HepG2 (cell line): ENCODE measurements at regions not wholly inside any gene's neighbourhood (a gene's known extent, or its start where the extent isn't known, plus 50 kb on each side); places are given as distances from the start of the nearest gene placed in this dataset.

Experiments used
- ATAC-seq: fragments of 200-7000 bp; cut with Tn5 transposase; 3 replicates; pipeline ENCODE4 v1.9.1; 2020; ENCODE audit warnings: mild to moderate bottlenecking, moderate library complexity
- BruUV-seq: library from RNA; stranded (reverse); fragments of 400-500 nt; replicated peaks from 2 replicates; lab custom pipeline; 2021; lab: Mats Ljungman, UMichigan
- CTCF ChIA-PET: fragments of 300-600 bp; formaldehyde crosslinking; extraction: SDS; loops from one replicate; lab custom pipeline; 2021; ENCODE audit warnings: low total read pairs, inconsistent platforms, low intra/inter-chr PET ratio; lab: Yijun Ruan, JAX
- POLR2A ChIA-PET: fragments of 350-600 bp; sonication (Branson Sonifier 250); formaldehyde crosslinking; loops from one replicate; lab custom pipeline; 2020; ENCODE audit warnings: antibody characterized with exemption, inconsistent platforms; lab: Yijun Ruan, JAX
- DNase-seq: peaks from one replicate; pipeline ENCODE4 v3.0.0-alpha.2; 2015; ENCODE audit warnings: low spot score
- FAIRE-seq: peaks from 3 replicates; lab custom pipeline; 2011; peaks lifted over from hg19 to GRCh38; lab: Jason Lieb, UNC
- H2AFZ ChIP-seq: one replicate; pipeline ENCODE4 v1.6.1; 2011; ENCODE audit warnings: low read length, inconsistent platforms
- H3K27ac ChIP-seq: fragments of 300-600 bp; 3 replicates; pipeline ENCODE4 v1.8.0; 2011; ENCODE audit warnings: mixed run types, mild to moderate bottlenecking, mixed read lengths, low read length, inconsistent platforms; ENCODE audit not compliant: insufficient read depth; ENCODE audit errors: extremely low read length
- H3K27me3 ChIP-seq, 2 experiments: fragments of 200-600 bp in 1 of 2; 2 replicates in 1 of 2; 3 replicates in 1 of 2; pipeline versions ENCODE4 v1.6.0 to v1.8.0; 2011; ENCODE audit warnings: low read length in 2 of 2, mild to moderate bottlenecking in 2 of 2, moderate library complexity in 2 of 2, inconsistent platforms in 1 of 2; ENCODE audit not compliant: insufficient read depth in 2 of 2, control insufficient read depth in 1 of 2
- H3K36me3 ChIP-seq, 2 experiments: fragments of 200-600 bp in 1 of 2; replicated peaks in 1 of 2; 2 replicates in 1 of 2; 3 replicates in 1 of 2; pipeline versions ENCODE4 v1.5.1 to v1.8.0; 2011; ENCODE audit warnings: low read length in 2 of 2, inconsistent platforms in 1 of 2; ENCODE audit not compliant: insufficient read depth in 2 of 2, control insufficient read depth in 1 of 2
- H3K4me1 ChIP-seq: 2 replicates; pipeline ENCODE4 v1.5.1; 2012; ENCODE audit warnings: low read length, inconsistent platforms; ENCODE audit not compliant: insufficient read depth
- H3K4me2 ChIP-seq: 2 replicates; pipeline ENCODE4 v1.6.0; 2011; ENCODE audit warnings: low read depth, low read length, inconsistent platforms
- H3K4me3 ChIP-seq, 3 experiments: fragments of 200-600 bp in 1 of 3; sonication (generic), shearing (Covaris generic) in 1 of 3; replicated peaks in 1 of 3; 2 replicates each; pipeline ENCODE4 v1.5.1; 2011 to 2016; ENCODE audit warnings: low read length in 3 of 3, inconsistent platforms in 2 of 3, low read depth in 2 of 3, mild to moderate bottlenecking in 2 of 3, control low read depth in 1 of 3, mixed read lengths in 1 of 3; ENCODE audit not compliant: insufficient read depth in 1 of 3
- H3K79me2 ChIP-seq: one replicate; pipeline ENCODE4 v1.6.1; 2011; ENCODE audit warnings: low read length, inconsistent platforms; ENCODE audit not compliant: insufficient read depth
- H3K9ac ChIP-seq: 2 replicates; pipeline ENCODE4 v1.6.0; 2011; ENCODE audit warnings: mild to moderate bottlenecking, low read depth, low read length, inconsistent platforms; ENCODE audit not compliant: insufficient read depth
- H3K9me3 ChIP-seq: 2 replicates; pipeline ENCODE4 v1.5.1; 2012; ENCODE audit warnings: mild to moderate bottlenecking, low read length
- H4K20me1 ChIP-seq: 2 replicates; pipeline ENCODE4 v1.6.0; 2011; ENCODE audit warnings: inconsistent platforms, mild to moderate bottlenecking, low read length, moderate library complexity; ENCODE audit not compliant: insufficient read depth
- TEAD3 ChIP-seq: optimal IDR thresholded peaks from 2 replicates; pipeline ENCODE3; 2016; ENCODE audit warnings: borderline replicate concordance
- ZGPAT ChIP-seq: IDR thresholded peaks from 2 replicates; pipeline ENCODE4 v1.6.1; 2016; ENCODE audit warnings: mild to moderate bottlenecking
- WGBS: methylation state at CpG from one replicate; pipeline ENCODE4 v1.1.6; 2017; ENCODE audit warnings: low lambda C conversion rate; 5-methylcytosine and 5-hydroxymethylcytosine counted together
- in situ Hi-C: cut with HindIII; loops from 2 replicates; pipeline ENCODE4 v1.10.0; 2017; ENCODE audit warnings: low pct_unique_long_range_greater_than_20kb; ENCODE audit not compliant: extremely low pct_ligation_motif_present
- intact Hi-C: fragments of 100-400 bp; cut with micrococcal nuclease; formaldehyde crosslinking; loops from one replicate; pipeline ENCODE4 v1.10.0; 2022; ENCODE audit not compliant: unreplicated experiment
- TF ChIP-seq, protein P1 (sequence below): fragments of 450-650 bp; IDR thresholded peaks from 2 replicates; pipeline ENCODE4 v1.6.1; 2016

- intact Hi-C loops: no loop called here
- Histone ChIP-seq H3K4me1 (no peaks in the 10 kb centered on the region), H3K4me3 (no peak overlapping the region), H3K4me2 (no peak overlapping the region), H2AFZ (no peak overlapping the region), H4K20me1 (no peaks in the 10 kb centered on the region), H3K36me3 (no peaks in the 10 kb centered on the region), H3K79me2 (no peaks in the 10 kb centered on the region), H3K27ac (no peak overlapping the region), H3K9me3 (no peaks in the 10 kb centered on the region), H3K27me3 (peaks cover 2 to 21% of the 10 kb centered on the region in 2 experiments; a peak in 2 of 5 replicates), H3K9ac (no peak overlapping the region)
- TF ChIP-seq TEAD3 (CRISPR knock-in tag) (no peak), ZGPAT (CRISPR knock-in tag) (no peak)
- TF ChIP-seq, protein P1, sequence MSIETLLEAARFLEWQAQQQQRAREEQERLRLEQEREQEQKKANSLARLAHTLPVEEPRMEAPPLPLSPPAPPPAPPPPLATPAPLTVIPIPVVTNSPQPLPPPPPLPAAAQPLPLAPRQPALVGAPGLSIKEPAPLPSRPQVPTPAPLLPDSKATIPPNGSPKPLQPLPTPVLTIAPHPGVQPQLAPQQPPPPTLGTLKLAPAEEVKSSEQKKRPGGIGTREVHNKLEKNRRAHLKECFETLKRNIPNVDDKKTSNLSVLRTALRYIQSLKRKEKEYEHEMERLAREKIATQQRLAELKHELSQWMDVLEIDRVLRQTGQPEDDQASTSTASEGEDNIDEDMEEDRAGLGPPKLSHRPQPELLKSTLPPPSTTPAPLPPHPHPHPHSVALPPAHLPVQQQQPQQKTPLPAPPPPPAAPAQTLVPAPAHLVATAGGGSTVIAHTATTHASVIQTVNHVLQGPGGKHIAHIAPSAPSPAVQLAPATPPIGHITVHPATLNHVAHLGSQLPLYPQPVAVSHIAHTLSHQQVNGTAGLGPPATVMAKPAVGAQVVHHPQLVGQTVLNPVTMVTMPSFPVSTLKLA: 0 out of 2 replicates have a peak, but pooled peaks have one; percentile 7
- ChIA-PET CTCF (no interaction called here), POLR2A (no interaction called here)
- BruUV-seq: no TSS peak
- FAIRE-seq (no peak), DNase-seq (no peak), ATAC-seq (no peak)
- in situ Hi-C loops: no loop called here
- WGBS: 35% methylated on average over 16 of the region's 17 CpGs
These were observed 116.5 kb upstream of the C1orf174 start for GRCh38 chr1:4016351-4017130.
